GM04504 (cell line): ENCODE measurements at regions not wholly inside any gene's neighbourhood (a gene's known extent, or its start where the extent isn't known, plus 50 kb on each side); places are given as distances from the start of the nearest gene placed in this dataset.
"Not testable (repeated sequence)": the region's sequence is repeated elsewhere in the genome, so short reads cannot be mapped to it uniquely, and the experiment has no call there.

ENCODE experiments used
- DNase-seq: peaks from one replicate; pipeline ENCODE4 v3.0.0-alpha.2; 2012; ENCODE audit warnings: low read depth

GRCh38 chr17:70523426-70523825 is 354.1 kb downstream of the KCNJ2 start:
- DNase-seq, result no peak

- not testable (repeated sequence) for DNase-seq
These were observed 355.7 kb downstream of the KCNJ2 start for GRCh38 chr17:70525035-70525434.

- no peak for DNase-seq
These were observed 356.6 kb downstream of the KCNJ2 start for GRCh38 chr17:70525961-70526360.

GRCh38 chr17:70527364-70527888 is 358.1 kb downstream of the KCNJ2 start:
- DNase-seq, result no peak

GRCh38 chr17:70533427-70533826 is 364.1 kb downstream of the KCNJ2 start:
- DNase-seq, result no peak

- DNase-seq, result no peak
These were observed 366.7 kb downstream of the KCNJ2 start for GRCh38 chr17:70535986-70536385.

- no peak for DNase-seq
These were observed 370.0 kb downstream of the KCNJ2 start for GRCh38 chr17:70539132-70539924.

GRCh38 chr17:70542876-70543275 is 373.5 kb downstream of the KCNJ2 start:
- DNase-seq, result no peak

- no peak for DNase-seq
These were observed 375.0 kb downstream of the KCNJ2 start for GRCh38 chr17:70544317-70544716.

GRCh38 chr17:70552230-70552981 is 383.1 kb downstream of the KCNJ2 start:
- peak; percentile 10 for DNase-seq

- no peak for DNase-seq
These were observed 383.6 kb downstream of the KCNJ2 start for GRCh38 chr17:70552982-70553334.

- DNase-seq, result no peak
These were observed 386.4 kb downstream of the KCNJ2 start for GRCh38 chr17:70555723-70556122.

- DNase-seq, result no peak
These were observed 389.5 kb downstream of the KCNJ2 start for GRCh38 chr17:70558821-70559220.

- DNase-seq, result no peak
These were observed 391.1 kb downstream of the KCNJ2 start for GRCh38 chr17:70560471-70560870.

GRCh38 chr17:70562137-70562536 is 392.8 kb downstream of the KCNJ2 start:
- DNase-seq, result no peak

- no peak for DNase-seq
These were observed 394.0 kb downstream of the KCNJ2 start for GRCh38 chr17:70563281-70563820.

GRCh38 chr17:70564006-70564620 is 394.8 kb downstream of the KCNJ2 start:
- no peak for DNase-seq

- no peak for DNase-seq
These were observed 399.8 kb downstream of the KCNJ2 start for GRCh38 chr17:70569128-70569527.

- no peak for DNase-seq
These were observed 408.1 kb downstream of the KCNJ2 start for GRCh38 chr17:70577456-70577855.

GRCh38 chr17:70581459-70581858 is 412.1 kb downstream of the KCNJ2 start:
- no peak for DNase-seq

GRCh38 chr17:70582777-70583176 is 413.4 kb downstream of the KCNJ2 start:
- DNase-seq, result no peak

- DNase-seq, result no peak
These were observed 414.9 kb downstream of the KCNJ2 start for GRCh38 chr17:70584255-70584654.

GRCh38 chr17:70588003-70588402 is 418.7 kb downstream of the KCNJ2 start:
- DNase-seq, result no peak
